ENCODE measurements at regions not wholly inside any gene's neighbourhood (a gene's known extent, or its start where the extent isn't known, plus 50 kb on each side); places are given as distances from the start of the nearest gene placed in this dataset.

- H3K9me3 ChIP-seq, result no peaks in the 10 kb centered on the region
- no peak overlapping the region for H3K4me3 ChIP-seq (ENCODE audit: low read depth, low read length)
- H3K36me3 ChIP-seq, result no peaks in the 10 kb centered on the region
- no peak for TF ChIP-seq CTCF (IDR thresholded peaks at IDR 0.05; ENCODE audit: low read depth, low read length)
- DNase-seq, result no peak
- H3K27me3 ChIP-seq, result no peaks in the 10 kb centered on the region
- no peaks in the 10 kb centered on the region for H3K4me1 ChIP-seq
These were observed 185.3 kb upstream of the BCOR start for GRCh38 chrX:40282946-40283660.

GRCh38 chrX:40282348-40282747, 184.6 kb upstream of the BCOR start:
- Histone ChIP-seq H3K9me3 (no peaks in the 10 kb centered on the region), H3K36me3 (no peaks in the 10 kb centered on the region), H3K27me3 (no peaks in the 10 kb centered on the region), H3K4me3 (ENCODE audit: low read depth, low read length) (no peak overlapping the region), H3K4me1 (no peaks in the 10 kb centered on the region)
- DNase-seq, result no peak
- no peak for TF ChIP-seq CTCF (IDR thresholded peaks at IDR 0.05; ENCODE audit: low read depth, low read length)

GRCh38 chrX:40281336-40282005, 183.7 kb upstream of the BCOR start:
- TF ChIP-seq CTCF (IDR thresholded peaks at IDR 0.05; ENCODE audit: low read depth, low read length), result no peak
- no peak overlapping the region for H3K4me3 ChIP-seq (ENCODE audit: low read depth, low read length)
- no peak for DNase-seq
- H3K9me3 ChIP-seq, result no peaks in the 10 kb centered on the region
- H3K27me3 ChIP-seq, result no peaks in the 10 kb centered on the region
- H3K36me3 ChIP-seq, result no peaks in the 10 kb centered on the region
- H3K4me1 ChIP-seq, result no peaks in the 10 kb centered on the region

- TF ChIP-seq CTCF (IDR thresholded peaks at IDR 0.05; ENCODE audit: low read depth, low read length), result no peak
- Histone ChIP-seq H3K36me3 (no peaks in the 10 kb centered on the region), H3K4me3 (ENCODE audit: low read depth, low read length) (no peak overlapping the region), H3K27me3 (no peaks in the 10 kb centered on the region), H3K9me3 (no peaks in the 10 kb centered on the region), H3K4me1 (no peaks in the 10 kb centered on the region)
- DNase-seq, result no peak
These were observed 182.0 kb upstream of the BCOR start for GRCh38 chrX:40279762-40280161.

- H3K4me3 ChIP-seq (ENCODE audit: low read depth, low read length), result no peak overlapping the region
- DNase-seq, result no peak
- no peaks in the 10 kb centered on the region for H3K9me3 ChIP-seq
- no peaks in the 10 kb centered on the region for H3K4me1 ChIP-seq
- H3K27me3 ChIP-seq, result no peaks in the 10 kb centered on the region
- TF ChIP-seq CTCF (IDR thresholded peaks at IDR 0.05; ENCODE audit: low read depth, low read length), result no peak
- no peaks in the 10 kb centered on the region for H3K36me3 ChIP-seq
These were observed 181.3 kb upstream of the BCOR start for GRCh38 chrX:40279091-40279430.

Measured in BE2C (cell line).